Fibroblast of lung (primary cell): ENCODE measurements at regions not wholly inside any gene's neighbourhood (a gene's known extent, or its start where the extent isn't known, plus 50 kb on each side); places are given as distances from the start of the nearest gene placed in this dataset.

Source experiments
- DNase-seq, 2 donors: peaks; one replicate each; pipeline versions ENCODE4 v3.0.0 to v3.0.0-alpha.2; 2010; ENCODE audit warnings: low read depth in 2 of 2
- H2AFZ ChIP-seq: 2 replicates; pipeline ENCODE4 v1.5.1; 2012; ENCODE audit warnings: low read length, control low read depth, inconsistent platforms
- H3K27ac ChIP-seq: 2 replicates; pipeline ENCODE4 v1.5.1; 2011; ENCODE audit warnings: low read length, control low read depth; ENCODE audit not compliant: insufficient read depth
- H3K27me3 ChIP-seq: 2 replicates; pipeline ENCODE4 v1.5.1; 2011; ENCODE audit warnings: mild to moderate bottlenecking, low read length; ENCODE audit not compliant: control insufficient read depth, insufficient read depth
- H3K36me3 ChIP-seq: 2 replicates; pipeline ENCODE4 v1.5.1; 2011; ENCODE audit warnings: low read length; ENCODE audit not compliant: control insufficient read depth, insufficient read depth
- H3K4me1 ChIP-seq: 2 replicates; pipeline ENCODE4 v1.5.1; 2011; ENCODE audit warnings: low read length; ENCODE audit not compliant: control insufficient read depth, insufficient read depth; ENCODE audit errors: extremely low read depth
- H3K4me2 ChIP-seq: 2 replicates; pipeline ENCODE4 v1.5.1; 2011; ENCODE audit warnings: low read length, control low read depth; ENCODE audit not compliant: insufficient read depth; ENCODE audit errors: extremely low read depth
- H3K4me3 ChIP-seq, 4 experiments: fragments of 200-600 bp in 1 of 4; sonication (generic) in 1 of 4; replicated peaks in 1 of 4; 2 replicates each; pipeline ENCODE4 v1.5.1; 2011 to 2016; ENCODE audit warnings: low read length in 4 of 4, low read depth in 3 of 4, mild to moderate bottlenecking in 3 of 4, control low read depth in 2 of 4, inconsistent platforms in 1 of 4, mixed read lengths in 1 of 4; ENCODE audit not compliant: insufficient read depth in 1 of 4; ENCODE audit errors: control extremely low read depth in 1 of 4
- H3K79me2 ChIP-seq: 2 replicates; pipeline ENCODE4 v1.5.1; 2012; ENCODE audit warnings: mild to moderate bottlenecking, low read length, inconsistent platforms; ENCODE audit not compliant: control insufficient read depth, insufficient read depth
- H3K9ac ChIP-seq: 2 replicates; pipeline ENCODE4 v1.5.1; 2011; ENCODE audit warnings: mild to moderate bottlenecking, low read length, control low read depth; ENCODE audit not compliant: insufficient read depth
- H3K9me3 ChIP-seq: 2 replicates; pipeline ENCODE4 v1.5.1; 2012; ENCODE audit warnings: low read depth, low read length; ENCODE audit not compliant: control insufficient read depth, insufficient read depth
- H4K20me1 ChIP-seq: 2 replicates; pipeline ENCODE4 v1.5.1; 2011; ENCODE audit warnings: low read length; ENCODE audit not compliant: control insufficient read depth, insufficient read depth; ENCODE audit errors: extremely low read depth
- CTCF ChIP-seq, 2 donors: IDR thresholded peaks in 1 of 2; conservative IDR thresholded peaks in 1 of 2; 1 replicate in 1 of 2; 2 replicates in 1 of 2; pipeline ENCODE4 v1.5.1; 2011 to 2012; ENCODE audit warnings: low read length in 2 of 2, control low read depth in 1 of 2, inconsistent platforms in 1 of 2, low read depth in 1 of 2, mild to moderate bottlenecking in 1 of 2
- EZH2 ChIP-seq: IDR thresholded peaks from 2 replicates; pipeline ENCODE4 v1.5.1; 2012; ENCODE audit warnings: low read length, control low read depth, mild to moderate bottlenecking; ENCODE audit errors: missing control alignments

- no peak for TF ChIP-seq EZH2
- TF ChIP-seq CTCF (conservative IDR thresholded peaks at IDR 0.05 in 1 of 2, IDR thresholded peaks at IDR 0.05 in 1 of 2; ENCODE audit: low read depth in 1 of 2, low read length in 2 of 2) = no peak
- Histone ChIP-seq H3K9me3 (no peaks in the 10 kb centered on the region), H4K20me1 (no peaks in the 10 kb centered on the region), H3K4me2 (no peak overlapping the region), H3K4me3 (no peak overlapping the region), H3K9ac (no peak overlapping the region), H3K79me2 (no peaks in the 10 kb centered on the region), H3K36me3 (no peaks in the 10 kb centered on the region), H3K27ac (no peak overlapping the region), H2AFZ (no peak overlapping the region), H3K27me3 (no peaks in the 10 kb centered on the region), H3K4me1 (no peaks in the 10 kb centered on the region)
- DNase-seq = no peak
These were observed 393.7 kb downstream of the GPAM start for GRCh38 chr10:111789821-111790220.

GRCh38 chr10:111801841-111802240, 381.7 kb downstream of the GPAM start:
- H2AFZ ChIP-seq = no peak overlapping the region
- no peaks in the 10 kb centered on the region for H4K20me1 ChIP-seq
- H3K4me1 ChIP-seq = no peaks in the 10 kb centered on the region
- no peaks in the 10 kb centered on the region for H3K36me3 ChIP-seq
- no peaks in the 10 kb centered on the region for H3K79me2 ChIP-seq
- H3K9ac ChIP-seq = no peak overlapping the region
- no peaks in the 10 kb centered on the region for H3K9me3 ChIP-seq
- H3K27me3 ChIP-seq = no peaks in the 10 kb centered on the region
- TF ChIP-seq EZH2 = no peak
- no peak for TF ChIP-seq CTCF (conservative IDR thresholded peaks at IDR 0.05 in 1 of 2, IDR thresholded peaks at IDR 0.05 in 1 of 2; ENCODE audit: low read depth in 1 of 2, low read length in 2 of 2)
- no peak for DNase-seq
- no peak overlapping the region for H3K4me3 ChIP-seq
- no peak overlapping the region for H3K27ac ChIP-seq
- no peak overlapping the region for H3K4me2 ChIP-seq

GRCh38 chr10:111804781-111805180, 378.8 kb downstream of the GPAM start:
- Histone ChIP-seq H3K4me3 (no peak overlapping the region), H3K79me2 (no peaks in the 10 kb centered on the region), H2AFZ (no peak overlapping the region), H3K27ac (no peak overlapping the region), H4K20me1 (no peaks in the 10 kb centered on the region), H3K9me3 (no peaks in the 10 kb centered on the region), H3K27me3 (no peaks in the 10 kb centered on the region), H3K4me1 (no peaks in the 10 kb centered on the region), H3K9ac (no peak overlapping the region), H3K4me2 (no peak overlapping the region), H3K36me3 (no peaks in the 10 kb centered on the region)
- DNase-seq = no peak
- no peak for TF ChIP-seq CTCF (conservative IDR thresholded peaks at IDR 0.05 in 1 of 2, IDR thresholded peaks at IDR 0.05 in 1 of 2; ENCODE audit: low read depth in 1 of 2, low read length in 2 of 2)
- TF ChIP-seq EZH2 = no peak
